HUES48 (cell line): ENCODE measurements at regions not wholly inside any gene's neighbourhood (a gene's known extent, or its start where the extent isn't known, plus 50 kb on each side); places are given as distances from the start of the nearest gene placed in this dataset.

Experiments
- H3K27ac ChIP-seq: one replicate; pipeline ENCODE4 v1.7.0; 2013; ENCODE audit warnings: low read depth, low read length, inconsistent platforms
- H3K27me3 ChIP-seq: 2 replicates; pipeline ENCODE4 v1.6.1; 2013; ENCODE audit warnings: mild to moderate bottlenecking, low read length; ENCODE audit not compliant: control insufficient read depth, insufficient read depth
- H3K36me3 ChIP-seq: 2 replicates; pipeline ENCODE4 v1.6.1; 2013; ENCODE audit warnings: low read length; ENCODE audit not compliant: control insufficient read depth, insufficient read depth
- H3K4me1 ChIP-seq: 2 replicates; pipeline ENCODE4 v1.6.1; 2013; ENCODE audit warnings: mild to moderate bottlenecking, low read length; ENCODE audit not compliant: control insufficient read depth, insufficient read depth
- H3K4me3 ChIP-seq: 2 replicates; pipeline ENCODE4 v1.5.1; 2013; ENCODE audit warnings: mild to moderate bottlenecking, low read depth, low read length
- H3K9ac ChIP-seq: 2 replicates; pipeline ENCODE4 v1.6.1; 2013; ENCODE audit warnings: mild to moderate bottlenecking, low read depth, low read length, moderate library complexity
- H3K9me3 ChIP-seq: 2 replicates; pipeline ENCODE4 v1.6.1; 2013; ENCODE audit warnings: low read length; ENCODE audit not compliant: control insufficient read depth, insufficient read depth

DNA sequence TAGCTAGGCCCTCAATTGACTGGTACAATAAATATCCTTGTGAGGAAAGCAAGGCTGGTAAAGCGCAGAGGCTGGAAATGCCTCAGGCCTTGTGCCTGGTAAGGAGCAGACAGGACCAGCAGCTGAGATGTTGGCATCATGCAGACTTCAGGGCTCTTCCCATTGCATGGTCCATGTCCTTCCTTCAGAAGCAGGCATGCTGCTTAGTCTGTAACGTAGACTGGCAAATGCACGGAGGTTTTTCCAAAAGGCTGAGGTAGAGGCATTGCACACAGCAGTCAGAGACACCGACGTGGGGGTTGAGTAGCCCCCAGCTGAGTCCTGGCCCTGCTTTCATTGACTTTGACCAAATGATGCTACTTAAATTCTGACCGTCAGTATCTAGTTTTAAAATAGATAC, 87.1 kb downstream of the ADRB2 start:
- Histone ChIP-seq H3K4me1 (peaks cover 26% of the 10 kb centered on the region), H3K27me3 (no peaks in the 10 kb centered on the region), H3K9me3 (no peaks in the 10 kb centered on the region), H3K27ac (peak overlapping the region; percentile 97), H3K4me3 (no peak overlapping the region), H3K36me3 (no peaks in the 10 kb centered on the region), H3K9ac (no peak overlapping the region)

DNA sequence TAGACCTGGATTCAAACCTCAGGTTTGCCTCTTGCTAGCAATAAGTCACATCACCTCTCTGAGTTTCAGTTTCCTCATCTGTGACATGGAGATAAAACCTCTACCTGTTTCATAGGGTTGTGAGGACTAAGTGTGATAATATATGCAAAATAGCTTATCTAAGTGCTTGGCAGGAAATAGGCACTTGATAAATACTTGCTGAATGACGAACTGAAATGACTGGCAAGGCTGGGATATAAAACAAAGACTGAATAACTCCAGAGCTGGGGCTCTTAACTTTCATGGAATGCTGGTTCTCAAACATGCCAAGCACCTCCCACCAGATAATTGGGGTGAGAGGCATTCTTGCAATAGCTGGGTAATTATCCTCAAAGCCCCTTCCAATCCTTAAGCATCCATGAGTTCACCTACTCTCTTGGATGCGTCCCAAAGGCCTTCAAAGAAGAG, 87.6 kb downstream of the ADRB2 start:
- Histone ChIP-seq H3K27me3 (no peaks in the 10 kb centered on the region), H3K27ac (peak overlapping the region; percentile 97), H3K9me3 (no peaks in the 10 kb centered on the region), H3K9ac (no peak overlapping the region), H3K4me3 (no peak overlapping the region), H3K36me3 (no peaks in the 10 kb centered on the region), H3K4me1 (peaks cover 26% of the 10 kb centered on the region)

GRCh38 chr5:148915224-148915817, 88.9 kb downstream of the ADRB2 start:
- no peaks in the 10 kb centered on the region for H3K36me3 ChIP-seq
- H3K4me3 ChIP-seq = no peak overlapping the region
- H3K4me1 ChIP-seq = peaks cover 26% of the 10 kb centered on the region
- no peaks in the 10 kb centered on the region for H3K9me3 ChIP-seq
- no peak overlapping the region for H3K9ac ChIP-seq
- H3K27me3 ChIP-seq = no peaks in the 10 kb centered on the region
- no peak overlapping the region for H3K27ac ChIP-seq

- Histone ChIP-seq H3K27ac (no peak overlapping the region), H3K27me3 (no peaks in the 10 kb centered on the region), H3K4me1 (no peaks in the 10 kb centered on the region)
These were observed 94.4 kb downstream of the ADRB2 start for GRCh38 chr5:148920646-148921288.

GRCh38 chr5:148921350-148921749, 94.9 kb downstream of the ADRB2 start:
- Histone ChIP-seq H3K36me3 (no peaks in the 10 kb centered on the region), H3K27ac (no peak overlapping the region), H3K9ac (no peak overlapping the region), H3K27me3 (no peaks in the 10 kb centered on the region), H3K4me1 (no peaks in the 10 kb centered on the region), H3K9me3 (no peaks in the 10 kb centered on the region), H3K4me3 (no peak overlapping the region)

More at GRCh38 chr5:148920646-148921288, 94.4 kb downstream of the ADRB2 start:
- Histone ChIP-seq H3K4me3 (no peak overlapping the region), H3K36me3 (no peaks in the 10 kb centered on the region), H3K9ac (no peak overlapping the region), H3K9me3 (no peaks in the 10 kb centered on the region)

GRCh38 chr5:148922606-148923005, 96.2 kb downstream of the ADRB2 start:
- Histone ChIP-seq H3K4me3 (no peak overlapping the region), H3K9me3 (no peaks in the 10 kb centered on the region), H3K4me1 (no peaks in the 10 kb centered on the region), H3K27ac (no peak overlapping the region), H3K27me3 (no peaks in the 10 kb centered on the region), H3K36me3 (no peaks in the 10 kb centered on the region), H3K9ac (no peak overlapping the region)

DNA sequence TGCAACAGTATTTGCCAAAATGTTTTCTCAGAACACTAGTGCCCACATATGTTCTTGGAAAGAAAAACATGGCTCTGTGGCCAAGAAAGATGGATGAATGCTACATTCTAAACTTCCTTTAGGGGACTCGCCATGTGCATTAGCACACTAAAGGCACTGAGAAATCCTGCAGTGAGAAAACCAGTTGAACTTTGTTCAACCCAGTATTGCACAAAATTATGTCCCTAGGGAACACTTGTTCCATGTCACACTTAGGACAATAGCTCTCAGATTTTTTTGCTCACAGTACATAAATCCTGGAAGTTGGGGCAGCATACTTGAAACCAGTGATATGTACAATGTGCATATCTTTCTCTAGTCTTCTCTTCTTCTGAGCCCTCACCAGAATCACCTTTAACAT, 96.6 kb downstream of the ADRB2 start:
- H3K27me3 ChIP-seq = no peaks in the 10 kb centered on the region
- no peak overlapping the region for H3K9ac ChIP-seq

DNA sequence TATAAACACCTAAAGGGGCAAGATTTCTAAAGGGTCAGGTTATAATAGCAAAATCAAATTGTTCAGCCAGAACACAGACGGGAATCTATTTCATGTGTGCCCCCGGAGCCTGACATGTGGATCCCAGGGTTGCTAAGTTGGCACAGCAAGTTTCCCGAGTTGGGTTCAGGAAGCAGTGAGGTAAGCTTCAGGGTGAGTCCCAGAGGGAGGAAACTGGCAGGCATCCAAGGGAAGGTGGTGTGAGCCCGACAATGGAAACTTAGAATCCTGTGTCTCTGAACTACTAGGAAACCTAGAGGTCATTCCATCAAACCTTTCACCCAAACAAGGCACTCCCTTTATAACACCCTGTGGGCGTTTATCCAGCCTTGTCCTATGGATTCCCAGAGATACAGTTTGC, 98.4 kb downstream of the ADRB2 start:
- Histone ChIP-seq H3K27me3 (no peaks in the 10 kb centered on the region), H3K27ac (no peak overlapping the region), H3K4me1 (no peaks in the 10 kb centered on the region), H3K9ac (no peak overlapping the region), H3K36me3 (no peaks in the 10 kb centered on the region), H3K9me3 (no peaks in the 10 kb centered on the region), H3K4me3 (no peak overlapping the region)

More for the DNA sequence above, 96.6 kb downstream of the ADRB2 start:
- Histone ChIP-seq H3K9me3 (no peaks in the 10 kb centered on the region), H3K27ac (no peak overlapping the region), H3K4me3 (no peak overlapping the region), H3K36me3 (no peaks in the 10 kb centered on the region), H3K4me1 (no peaks in the 10 kb centered on the region)

GRCh38 chr5:148926207-148926606, 99.8 kb downstream of the ADRB2 start:
- H3K4me1 ChIP-seq = peaks cover 9% of the 10 kb centered on the region; the same call in 1 of the 2 replicates
- no peaks in the 10 kb centered on the region for H3K27me3 ChIP-seq
- no peak overlapping the region for H3K27ac ChIP-seq
- H3K9me3 ChIP-seq = no peaks in the 10 kb centered on the region
- no peaks in the 10 kb centered on the region for H3K36me3 ChIP-seq
- H3K4me3 ChIP-seq = no peak overlapping the region
- H3K9ac ChIP-seq = no peak overlapping the region

DNA sequence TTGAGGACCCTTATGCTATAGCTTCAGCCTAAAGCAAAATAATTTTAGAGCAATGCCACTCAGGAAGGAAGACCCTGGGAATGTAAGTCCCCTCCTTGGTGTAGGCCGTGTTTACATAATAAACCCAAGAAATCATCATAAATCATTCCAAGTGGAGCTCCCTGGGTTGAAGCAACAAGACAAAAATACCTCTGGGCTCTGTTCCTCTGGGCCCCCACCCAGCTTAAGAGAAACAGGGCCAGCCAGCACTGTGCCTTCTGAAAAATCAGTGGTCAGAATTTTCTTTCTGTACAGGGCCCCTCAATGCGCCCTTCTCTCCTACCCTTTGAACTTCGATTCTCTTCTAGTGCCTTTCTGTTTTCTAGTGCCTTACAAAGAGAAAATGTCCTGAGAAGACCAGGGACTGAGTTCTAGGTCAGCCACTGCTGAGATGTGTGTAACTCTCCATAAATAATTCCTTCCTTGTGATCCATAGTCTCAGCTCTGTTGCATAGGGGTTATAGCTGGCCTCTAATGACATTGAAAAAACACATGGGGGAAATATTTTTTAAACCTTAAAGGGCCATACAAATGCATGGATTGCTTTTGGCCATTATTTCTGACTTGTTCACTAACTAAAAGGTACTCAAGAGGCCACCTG, 101.0 kb downstream of the ADRB2 start:
- Histone ChIP-seq H3K4me3 (no peak overlapping the region), H3K27me3 (no peaks in the 10 kb centered on the region)

DNA sequence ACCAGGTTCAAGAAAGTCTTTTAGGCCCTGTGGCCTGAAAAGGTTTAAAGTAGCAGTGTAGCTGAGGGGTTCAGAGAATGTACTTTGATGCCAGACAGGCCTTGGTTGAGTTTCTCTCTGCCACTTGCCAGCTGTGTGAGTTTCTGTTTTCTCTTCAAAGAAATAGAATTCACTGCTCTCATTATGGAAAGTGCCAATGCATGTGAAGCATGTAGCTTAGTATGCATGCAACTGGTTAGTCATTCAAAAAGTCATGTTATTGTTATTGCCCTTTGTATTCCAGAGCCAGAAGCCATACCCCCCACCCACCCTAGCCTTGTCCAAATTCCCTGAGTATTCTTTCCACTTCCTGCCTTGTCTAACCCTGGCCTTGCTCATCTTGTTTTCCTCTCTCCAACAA, 101.7 kb downstream of the ADRB2 start:
- H3K9me3 ChIP-seq = no peaks in the 10 kb centered on the region
- no peak overlapping the region for H3K9ac ChIP-seq
- H3K27ac ChIP-seq = no peak overlapping the region
- H3K27me3 ChIP-seq = no peaks in the 10 kb centered on the region
- no peaks in the 10 kb centered on the region for H3K36me3 ChIP-seq
- peaks cover 9% of the 10 kb centered on the region; the same call in 1 of the 2 replicates for H3K4me1 ChIP-seq
- H3K4me3 ChIP-seq = no peak overlapping the region

More for the DNA sequence above, 101.0 kb downstream of the ADRB2 start:
- H3K9ac ChIP-seq = no peak overlapping the region
- no peak overlapping the region for H3K27ac ChIP-seq
- no peaks in the 10 kb centered on the region for H3K36me3 ChIP-seq
- no peaks in the 10 kb centered on the region for H3K9me3 ChIP-seq
- H3K4me1 ChIP-seq = peaks cover 9% of the 10 kb centered on the region; the same call in 1 of the 2 replicates
